GM12873 (cell line): ENCODE measurements at regions not wholly inside any gene's neighbourhood (a gene's known extent, or its start where the extent isn't known, plus 50 kb on each side); places are given as distances from the start of the nearest gene placed in this dataset.

Source experiments
- CTCF ChIP-seq: IDR thresholded peaks from 2 replicates; pipeline ENCODE4 v1.5.1; 2012; ENCODE audit warnings: low read depth, mild to moderate bottlenecking, moderate library complexity, low read length, control low read depth; ENCODE audit not compliant: insufficient read depth; ENCODE audit errors: missing control alignments

- no peak for TF ChIP-seq CTCF
Observed at GRCh38 chr15:94747510-94747909, 516.1 kb downstream of the MCTP2 start.

GRCh38 chr15:94749811-94750617 lies 518.7 kb downstream of the MCTP2 start:
- TF ChIP-seq CTCF: no peak

GRCh38 chr15:94760348-94760747 lies 529.0 kb downstream of the MCTP2 start:
- TF ChIP-seq CTCF: no peak

GRCh38 chr15:94761574-94761973 lies 530.2 kb downstream of the MCTP2 start:
- TF ChIP-seq CTCF: no peak

- no peak for TF ChIP-seq CTCF
Observed at GRCh38 chr15:94769089-94769488, 537.7 kb downstream of the MCTP2 start.

GRCh38 chr15:94770199-94770598 lies 538.8 kb downstream of the MCTP2 start:
- no peak for TF ChIP-seq CTCF

GRCh38 chr15:94777037-94777436 lies 545.7 kb downstream of the MCTP2 start:
- no peak for TF ChIP-seq CTCF
